A673 (cell line): ENCODE measurements at regions not wholly inside any gene's neighbourhood (a gene's known extent, or its start where the extent isn't known, plus 50 kb on each side); places are given as distances from the start of the nearest gene placed in this dataset.
A peak's percentile ranks its signal among the peaks of the same experiment; 100 is the strongest.
"Not testable (repeated sequence)": the region's sequence is repeated elsewhere in the genome, so short reads cannot be mapped to it uniquely, and the experiment has no call there.

Source experiments
- BruUV-seq: library from RNA; stranded (reverse); fragments of 400-500 nt; replicated peaks from 2 replicates; lab custom pipeline; 2021; lab: Mats Ljungman, UMichigan
- CTCF ChIA-PET: fragments of 300-600 bp; sonication (Branson Sonifier 250); formaldehyde crosslinking; loops from one replicate; lab custom pipeline; 2022; ENCODE audit warnings: antibody characterized with exemption; lab: Charles Lee
- POLR2A ChIA-PET: fragments of 300-600 bp; sonication (Branson Sonifier 250); formaldehyde crosslinking; loops from one replicate; lab custom pipeline; 2022; ENCODE audit warnings: antibody characterized with exemption; ENCODE audit not compliant: low non-redundant PET; lab: Charles Lee
- DNase-seq: peaks from one replicate; pipeline ENCODE4 v3.0.0-alpha.2; 2015; ENCODE audit warnings: low spot score
- H3K27ac ChIP-seq: fragments of 200-600 bp; sonication (generic); 2 replicates; pipeline ENCODE4 v1.5.1; 2016; ENCODE audit warnings: mixed run types, low read depth, mild to moderate bottlenecking, mixed read lengths, antibody characterized with exemption, low read length; ENCODE audit not compliant: poor library complexity, severe bottlenecking
- H3K27me3 ChIP-seq: fragments of 200-600 bp; sonication (generic); replicated peaks from 2 replicates; pipeline ENCODE4 v1.6.1; 2017; ENCODE audit warnings: mixed run types, low read depth, mild to moderate bottlenecking, mixed read lengths, antibody characterized with exemption, low read length; ENCODE audit not compliant: insufficient read depth, poor library complexity
- H3K36me3 ChIP-seq: fragments of 200-600 bp; sonication (generic); 2 replicates; pipeline ENCODE4 v1.6.1; 2016; ENCODE audit warnings: mixed run types, mild to moderate bottlenecking, mixed read lengths, antibody characterized with exemption, low read length; ENCODE audit not compliant: insufficient read depth, poor library complexity, severe bottlenecking
- H3K4me1 ChIP-seq: fragments of 200-600 bp; sonication (generic); 2 replicates; pipeline ENCODE4 v1.6.1; 2017; ENCODE audit warnings: mixed run types, mild to moderate bottlenecking, mixed read lengths, antibody characterized with exemption, low read length; ENCODE audit not compliant: insufficient read depth, poor library complexity, severe bottlenecking
- H3K4me3 ChIP-seq: fragments of 200-600 bp; sonication (generic); 2 replicates; pipeline ENCODE4 v1.5.1; 2016; ENCODE audit warnings: low read depth, mixed run types, mild to moderate bottlenecking, mixed read lengths, low read length; ENCODE audit not compliant: poor library complexity, severe bottlenecking
- H3K9me3 ChIP-seq: fragments of 200-600 bp; sonication (generic); 2 replicates; pipeline ENCODE4 v1.6.1; 2016; ENCODE audit warnings: mixed run types, low read depth, mild to moderate bottlenecking, mixed read lengths, antibody characterized with exemption, low read length; ENCODE audit not compliant: poor library complexity, severe bottlenecking
- EZH2 ChIP-seq: fragments of 200-600 bp; sonication (generic); IDR thresholded peaks from 2 replicates; pipeline ENCODE4 v1.6.1; 2017; ENCODE audit warnings: borderline replicate concordance, low read depth, mild to moderate bottlenecking, mixed read lengths, antibody characterized with exemption, low read length; ENCODE audit not compliant: poor library complexity, severe bottlenecking
- intact Hi-C: fragments of 100-400 bp; cut with micrococcal nuclease; formaldehyde crosslinking; loops from one replicate; pipeline ENCODE4 v1.10.0; 2022; ENCODE audit not compliant: unreplicated experiment
- TF ChIP-seq, protein P1 (sequence below): fragments of 300-800, 200-600 bp; sonication (generic); conservative IDR thresholded peaks from 2 replicates; pipeline ENCODE4 v1.5.1; 2017; ENCODE audit warnings: low read depth, mild to moderate bottlenecking, antibody characterized with exemption, low read length, moderate library complexity, mixed read lengths

DNA sequence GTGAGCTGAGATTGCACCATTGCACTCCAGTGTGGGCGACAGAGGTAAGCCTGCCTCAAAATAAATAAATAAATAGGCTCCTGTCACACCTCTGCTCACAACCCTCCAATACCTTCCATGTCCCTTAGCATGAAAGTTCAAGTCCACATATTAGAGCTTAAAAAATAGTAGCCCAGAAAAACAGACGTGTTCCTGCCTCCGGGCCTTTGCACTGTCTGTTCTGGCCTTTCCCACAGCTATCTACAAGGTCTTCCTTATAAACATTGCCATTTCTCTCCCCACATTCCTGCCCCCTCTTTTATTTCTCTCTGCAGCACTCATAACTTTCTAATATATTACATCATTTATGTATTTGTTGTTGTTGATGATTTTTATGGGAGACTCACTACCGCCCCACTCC is 85.6 kb upstream of the CASZ1 start:
- intact Hi-C loops = no loop called here
- ChIA-PET CTCF (no interaction called here), POLR2A (no interaction called here)
- H3K9me3 ChIP-seq = no peaks in the 10 kb centered on the region
- BruUV-seq = no TSS peak
- no peak overlapping the region for H3K27ac ChIP-seq
- H3K4me1 ChIP-seq = no peaks in the 10 kb centered on the region
- DNase-seq = no peak
- H3K4me3 ChIP-seq = no peak overlapping the region
- TF ChIP-seq, protein P1, sequence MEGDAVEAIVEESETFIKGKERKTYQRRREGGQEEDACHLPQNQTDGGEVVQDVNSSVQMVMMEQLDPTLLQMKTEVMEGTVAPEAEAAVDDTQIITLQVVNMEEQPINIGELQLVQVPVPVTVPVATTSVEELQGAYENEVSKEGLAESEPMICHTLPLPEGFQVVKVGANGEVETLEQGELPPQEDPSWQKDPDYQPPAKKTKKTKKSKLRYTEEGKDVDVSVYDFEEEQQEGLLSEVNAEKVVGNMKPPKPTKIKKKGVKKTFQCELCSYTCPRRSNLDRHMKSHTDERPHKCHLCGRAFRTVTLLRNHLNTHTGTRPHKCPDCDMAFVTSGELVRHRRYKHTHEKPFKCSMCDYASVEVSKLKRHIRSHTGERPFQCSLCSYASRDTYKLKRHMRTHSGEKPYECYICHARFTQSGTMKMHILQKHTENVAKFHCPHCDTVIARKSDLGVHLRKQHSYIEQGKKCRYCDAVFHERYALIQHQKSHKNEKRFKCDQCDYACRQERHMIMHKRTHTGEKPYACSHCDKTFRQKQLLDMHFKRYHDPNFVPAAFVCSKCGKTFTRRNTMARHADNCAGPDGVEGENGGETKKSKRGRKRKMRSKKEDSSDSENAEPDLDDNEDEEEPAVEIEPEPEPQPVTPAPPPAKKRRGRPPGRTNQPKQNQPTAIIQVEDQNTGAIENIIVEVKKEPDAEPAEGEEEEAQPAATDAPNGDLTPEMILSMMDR = no peak
- no peak for TF ChIP-seq EZH2
- no peaks in the 10 kb centered on the region for H3K27me3 ChIP-seq
- no peaks in the 10 kb centered on the region for H3K36me3 ChIP-seq

DNA sequence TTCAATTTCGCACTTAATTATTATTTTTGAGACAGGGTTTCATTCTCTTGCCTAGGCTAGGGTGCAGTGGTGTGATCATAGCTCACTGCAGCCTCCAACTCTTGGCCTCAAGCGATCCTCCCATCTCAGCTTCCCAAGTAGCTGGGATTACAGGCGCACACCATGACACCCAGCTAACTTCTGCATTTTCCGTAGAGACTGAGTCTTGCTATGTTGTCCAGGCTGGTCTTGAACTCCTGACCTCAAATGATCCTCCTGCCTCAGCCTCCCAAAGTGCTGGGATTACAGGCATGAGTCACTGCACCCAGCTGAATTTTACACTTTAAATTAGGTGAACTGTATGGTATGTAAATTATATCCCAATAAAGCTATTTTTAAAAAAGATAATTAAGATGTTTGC is 90.6 kb upstream of the CASZ1 start:
- POLR2A ChIA-PET, H3K36me3 ChIP-seq, H3K4me1 ChIP-seq, H3K27me3 ChIP-seq, DNase-seq, intact Hi-C loops, BruUV-seq, H3K9me3 ChIP-seq, H3K4me3 ChIP-seq, H3K27ac ChIP-seq: not testable (repeated sequence)
- CTCF ChIA-PET = interaction anchor here (0.6 kb wide), 1 partner anchor 55 kb away, joined by 3 read pairs; no protein-coding TSS in a partner anchor

DNA sequence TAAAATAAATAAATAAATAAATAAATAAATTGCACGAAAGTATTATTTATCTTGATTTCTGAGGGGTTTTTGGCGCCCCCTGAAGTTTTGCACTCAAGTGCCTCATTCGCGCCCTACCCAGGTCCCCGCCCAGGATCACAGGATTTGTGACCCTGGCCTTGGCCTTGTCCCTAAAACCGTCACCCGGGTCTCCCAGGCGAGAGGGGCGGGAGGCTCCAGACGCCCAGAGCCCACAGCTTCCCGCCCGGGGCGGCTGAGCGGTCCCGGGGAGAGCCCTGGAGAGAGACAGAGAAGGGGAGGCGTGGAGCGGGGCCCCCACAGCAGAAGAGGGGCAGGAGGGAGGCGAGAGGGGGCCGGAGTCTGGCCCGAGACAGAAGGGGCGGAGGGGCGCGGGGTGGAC is 91.8 kb upstream of the CASZ1 start:
- ChIA-PET CTCF (interaction anchor here (0.6 to 0.7 kb wide), 2 partner anchors 21 to 332 kb away, joined by 4 to 7 read pairs; no protein-coding TSS in a partner anchor), POLR2A (no interaction called here)
- peak; percentile 33 for DNase-seq
- Histone ChIP-seq H3K36me3 (no peaks in the 10 kb centered on the region), H3K4me1 (peaks cover 6% of the 10 kb centered on the region), H3K27me3 (no peaks in the 10 kb centered on the region), H3K4me3 (peak overlapping the region; percentile 40), H3K27ac (no peak overlapping the region), H3K9me3 (no peaks in the 10 kb centered on the region)
- intact Hi-C loops = no loop called here
- TF ChIP-seq, protein P1 = peak; percentile 31; the same call in 1 of the 2 replicates
- TF ChIP-seq EZH2 = no peak
- BruUV-seq = no TSS peak
